ENCODE measurements at regions not wholly inside any gene's neighbourhood (a gene's known extent, or its start where the extent isn't known, plus 50 kb on each side); places are given as distances from the start of the nearest gene placed in this dataset.

DNA sequence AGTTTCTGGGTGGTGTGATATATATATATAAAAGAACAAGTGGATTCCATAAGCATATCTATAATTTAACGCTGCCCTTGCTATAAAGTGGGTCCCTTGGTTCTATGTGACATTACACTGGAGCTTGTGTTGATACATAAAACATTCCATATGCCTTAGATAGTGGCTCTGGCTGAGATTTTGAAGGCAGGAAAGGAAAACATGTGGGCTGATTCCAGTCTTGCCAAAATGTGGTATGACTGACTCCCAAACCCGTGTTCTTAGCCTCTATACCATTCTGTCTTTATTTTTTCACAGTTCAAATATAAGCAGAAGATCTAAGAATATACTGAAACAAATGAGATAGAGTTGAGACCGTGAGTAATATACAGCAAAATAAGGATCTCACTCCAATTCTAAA lies 522.8 kb upstream of the LRRC4C start:
- CTCF ChIA-PET: no interaction called here
- BruUV-seq (replicated peaks): no TSS peak

DNA sequence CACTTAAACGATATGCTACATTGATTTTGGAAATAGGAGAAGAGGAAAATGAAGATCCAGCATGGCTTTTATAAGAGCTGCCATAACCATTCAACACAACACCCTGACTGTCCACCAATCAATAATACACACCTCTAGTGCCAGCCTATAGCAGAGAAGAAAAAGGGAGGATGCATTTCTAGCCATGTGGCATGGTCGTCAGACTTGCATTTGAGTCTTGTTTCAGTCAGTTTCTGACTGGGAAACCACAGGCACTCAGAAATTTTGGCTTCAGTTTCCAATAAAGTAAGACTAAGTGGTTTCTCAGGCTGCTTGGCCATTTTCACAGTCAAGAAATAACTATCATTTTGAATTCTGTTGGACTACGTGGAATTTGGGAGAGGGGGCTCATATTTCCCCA lies 523.5 kb upstream of the LRRC4C start:
- H3K27ac Mint-ChIP-seq (ENCODE audit: unreplicated experiment): no peak overlapping the region
- CTCF ChIA-PET: no interaction called here
- H3K4me3 Mint-ChIP-seq (ENCODE audit: low read depth, unreplicated experiment): no peak overlapping the region
- DNase-seq: no peak
- H3K36me3 Mint-ChIP-seq (ENCODE audit: insufficient read depth, unreplicated experiment): no peaks in the 10 kb centered on the region
- BruUV-seq (replicated peaks): no TSS peak
- intact Hi-C loops (cut with micrococcal nuclease; ENCODE audit: unreplicated experiment): no loop called here
- no peaks in the 10 kb centered on the region for H3K27me3 Mint-ChIP-seq (ENCODE audit: unreplicated experiment)
- no peaks in the 10 kb centered on the region for H3K4me1 Mint-ChIP-seq (ENCODE audit: low read depth, unreplicated experiment)
- peaks cover 10% of the 10 kb centered on the region for H3K9me3 Mint-ChIP-seq (ENCODE audit: low read depth, unreplicated experiment)
- TF ChIP-seq, protein P1, sequence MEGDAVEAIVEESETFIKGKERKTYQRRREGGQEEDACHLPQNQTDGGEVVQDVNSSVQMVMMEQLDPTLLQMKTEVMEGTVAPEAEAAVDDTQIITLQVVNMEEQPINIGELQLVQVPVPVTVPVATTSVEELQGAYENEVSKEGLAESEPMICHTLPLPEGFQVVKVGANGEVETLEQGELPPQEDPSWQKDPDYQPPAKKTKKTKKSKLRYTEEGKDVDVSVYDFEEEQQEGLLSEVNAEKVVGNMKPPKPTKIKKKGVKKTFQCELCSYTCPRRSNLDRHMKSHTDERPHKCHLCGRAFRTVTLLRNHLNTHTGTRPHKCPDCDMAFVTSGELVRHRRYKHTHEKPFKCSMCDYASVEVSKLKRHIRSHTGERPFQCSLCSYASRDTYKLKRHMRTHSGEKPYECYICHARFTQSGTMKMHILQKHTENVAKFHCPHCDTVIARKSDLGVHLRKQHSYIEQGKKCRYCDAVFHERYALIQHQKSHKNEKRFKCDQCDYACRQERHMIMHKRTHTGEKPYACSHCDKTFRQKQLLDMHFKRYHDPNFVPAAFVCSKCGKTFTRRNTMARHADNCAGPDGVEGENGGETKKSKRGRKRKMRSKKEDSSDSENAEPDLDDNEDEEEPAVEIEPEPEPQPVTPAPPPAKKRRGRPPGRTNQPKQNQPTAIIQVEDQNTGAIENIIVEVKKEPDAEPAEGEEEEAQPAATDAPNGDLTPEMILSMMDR (IDR thresholded peaks at IDR 0.05; ENCODE audit: unreplicated experiment): no peak

More for the DNA sequence above, 522.8 kb upstream of the LRRC4C start:
- no peak overlapping the region for H3K4me3 Mint-ChIP-seq (ENCODE audit: low read depth, unreplicated experiment)
- no peaks in the 10 kb centered on the region for H3K27me3 Mint-ChIP-seq (ENCODE audit: unreplicated experiment)
- intact Hi-C loops (cut with micrococcal nuclease; ENCODE audit: unreplicated experiment): no loop called here
- H3K27ac Mint-ChIP-seq (ENCODE audit: unreplicated experiment): no peak overlapping the region
- H3K36me3 Mint-ChIP-seq (ENCODE audit: insufficient read depth, unreplicated experiment): no peaks in the 10 kb centered on the region
- H3K9me3 Mint-ChIP-seq (ENCODE audit: low read depth, unreplicated experiment): peaks cover 8% of the 10 kb centered on the region
- no peak for DNase-seq
- H3K4me1 Mint-ChIP-seq (ENCODE audit: low read depth, unreplicated experiment): no peaks in the 10 kb centered on the region
- TF ChIP-seq, protein P1 (IDR thresholded peaks at IDR 0.05; ENCODE audit: unreplicated experiment): no peak

DNA sequence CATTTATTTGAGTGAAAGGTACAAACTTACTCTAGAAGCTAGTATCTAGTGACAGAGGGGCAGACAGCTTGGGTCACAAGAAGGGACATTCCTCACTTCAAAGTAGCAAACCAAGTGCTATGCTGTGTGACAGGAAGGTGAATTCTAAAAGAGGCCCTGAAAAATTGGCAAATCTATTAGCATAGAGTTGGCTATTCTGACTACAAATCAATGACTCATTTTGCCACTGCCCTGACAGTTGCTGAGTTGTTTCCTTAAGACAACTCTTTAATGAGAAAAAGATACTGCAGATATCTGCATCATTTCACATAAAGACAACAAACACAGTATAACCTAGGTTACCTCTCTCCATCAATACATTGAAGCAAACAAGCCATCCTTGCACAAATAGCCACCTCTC lies 524.0 kb upstream of the LRRC4C start:
- Mint-ChIP-seq H3K36me3 (ENCODE audit: insufficient read depth, unreplicated experiment) (no peaks in the 10 kb centered on the region), H3K27ac (ENCODE audit: unreplicated experiment) (no peak overlapping the region), H3K4me1 (ENCODE audit: low read depth, unreplicated experiment) (no peaks in the 10 kb centered on the region), H3K27me3 (ENCODE audit: unreplicated experiment) (no peaks in the 10 kb centered on the region), H3K4me3 (ENCODE audit: low read depth, unreplicated experiment) (no peak overlapping the region), H3K9me3 (ENCODE audit: low read depth, unreplicated experiment) (peaks cover 11% of the 10 kb centered on the region)
- intact Hi-C loops (cut with micrococcal nuclease; ENCODE audit: unreplicated experiment): no loop called here
- TF ChIP-seq, protein P1 (IDR thresholded peaks at IDR 0.05; ENCODE audit: unreplicated experiment): no peak
- no peak for DNase-seq
- no TSS peak for BruUV-seq (replicated peaks)
- CTCF ChIA-PET: no interaction called here

DNA sequence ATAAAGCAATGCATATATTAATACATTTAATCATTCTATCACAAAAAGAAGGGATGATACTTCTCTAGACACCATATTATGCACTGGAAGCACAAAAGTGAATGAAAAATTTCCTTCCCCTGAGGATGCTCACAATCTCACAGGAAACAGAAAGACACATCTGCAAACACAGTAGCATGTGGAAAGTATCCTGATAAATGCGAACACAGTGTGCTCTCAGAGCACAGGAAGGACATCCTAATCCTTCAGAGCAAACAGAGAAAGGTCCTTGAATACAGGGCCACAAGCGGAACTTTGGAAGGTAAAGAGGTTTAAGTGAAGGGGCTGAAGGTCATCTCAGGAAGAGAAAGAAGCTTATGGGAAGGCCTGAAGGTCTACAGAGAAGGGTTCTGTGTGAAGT lies 524.6 kb upstream of the LRRC4C start:
- Mint-ChIP-seq H3K27me3 (ENCODE audit: unreplicated experiment) (no peaks in the 10 kb centered on the region), H3K9me3 (ENCODE audit: low read depth, unreplicated experiment) (peaks cover 13% of the 10 kb centered on the region), H3K4me1 (ENCODE audit: low read depth, unreplicated experiment) (no peaks in the 10 kb centered on the region), H3K27ac (ENCODE audit: unreplicated experiment) (no peak overlapping the region), H3K4me3 (ENCODE audit: low read depth, unreplicated experiment) (no peak overlapping the region), H3K36me3 (ENCODE audit: insufficient read depth, unreplicated experiment) (no peaks in the 10 kb centered on the region)
- no TSS peak for BruUV-seq (replicated peaks)
- CTCF ChIA-PET: no interaction called here
- intact Hi-C loops (cut with micrococcal nuclease; ENCODE audit: unreplicated experiment): no loop called here
- DNase-seq: no peak
- TF ChIP-seq, protein P1 (IDR thresholded peaks at IDR 0.05; ENCODE audit: unreplicated experiment): no peak

DNA sequence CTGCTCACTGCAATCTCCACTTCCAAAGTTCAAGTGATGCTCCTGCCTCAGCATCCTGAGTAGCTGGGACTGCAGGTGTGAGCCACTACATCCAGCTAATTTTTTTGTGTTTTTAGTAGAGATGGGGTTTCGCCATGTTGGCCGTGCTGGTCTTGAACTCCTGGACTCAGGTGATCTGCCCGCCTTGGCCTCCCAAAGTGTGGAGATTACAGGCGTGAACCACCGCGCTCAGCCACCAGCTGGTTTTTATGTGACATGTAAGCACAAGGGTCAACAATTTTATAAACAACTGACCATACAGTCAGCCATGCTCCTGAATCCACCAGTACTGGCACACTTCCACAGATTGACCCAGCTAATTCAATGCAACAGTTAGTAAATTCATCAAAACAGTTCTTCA lies 526.3 kb upstream of the LRRC4C start:
- Mint-ChIP-seq H3K9me3 (ENCODE audit: low read depth, unreplicated experiment) (peaks cover 11% of the 10 kb centered on the region), H3K36me3 (ENCODE audit: insufficient read depth, unreplicated experiment) (no peaks in the 10 kb centered on the region), H3K4me1 (ENCODE audit: low read depth, unreplicated experiment) (no peaks in the 10 kb centered on the region), H3K4me3 (ENCODE audit: low read depth, unreplicated experiment) (no peak overlapping the region), H3K27me3 (ENCODE audit: unreplicated experiment) (no peaks in the 10 kb centered on the region), H3K27ac (ENCODE audit: unreplicated experiment) (no peak overlapping the region)
- intact Hi-C loops (cut with micrococcal nuclease; ENCODE audit: unreplicated experiment): no loop called here
- no peak for DNase-seq
- TF ChIP-seq, protein P1 (IDR thresholded peaks at IDR 0.05; ENCODE audit: unreplicated experiment): no peak
- CTCF ChIA-PET: no interaction called here
- BruUV-seq (replicated peaks): no TSS peak
